ENCODE measurements at regions not wholly inside any gene's neighbourhood (a gene's known extent, or its start where the extent isn't known, plus 50 kb on each side); places are given as distances from the start of the nearest gene placed in this dataset.
A peak's percentile ranks its signal among the peaks of the same experiment; 100 is the strongest.
"Not testable (repeated sequence)": the region's sequence is repeated elsewhere in the genome, so short reads cannot be mapped to it uniquely, and the experiment has no call there.

DNA sequence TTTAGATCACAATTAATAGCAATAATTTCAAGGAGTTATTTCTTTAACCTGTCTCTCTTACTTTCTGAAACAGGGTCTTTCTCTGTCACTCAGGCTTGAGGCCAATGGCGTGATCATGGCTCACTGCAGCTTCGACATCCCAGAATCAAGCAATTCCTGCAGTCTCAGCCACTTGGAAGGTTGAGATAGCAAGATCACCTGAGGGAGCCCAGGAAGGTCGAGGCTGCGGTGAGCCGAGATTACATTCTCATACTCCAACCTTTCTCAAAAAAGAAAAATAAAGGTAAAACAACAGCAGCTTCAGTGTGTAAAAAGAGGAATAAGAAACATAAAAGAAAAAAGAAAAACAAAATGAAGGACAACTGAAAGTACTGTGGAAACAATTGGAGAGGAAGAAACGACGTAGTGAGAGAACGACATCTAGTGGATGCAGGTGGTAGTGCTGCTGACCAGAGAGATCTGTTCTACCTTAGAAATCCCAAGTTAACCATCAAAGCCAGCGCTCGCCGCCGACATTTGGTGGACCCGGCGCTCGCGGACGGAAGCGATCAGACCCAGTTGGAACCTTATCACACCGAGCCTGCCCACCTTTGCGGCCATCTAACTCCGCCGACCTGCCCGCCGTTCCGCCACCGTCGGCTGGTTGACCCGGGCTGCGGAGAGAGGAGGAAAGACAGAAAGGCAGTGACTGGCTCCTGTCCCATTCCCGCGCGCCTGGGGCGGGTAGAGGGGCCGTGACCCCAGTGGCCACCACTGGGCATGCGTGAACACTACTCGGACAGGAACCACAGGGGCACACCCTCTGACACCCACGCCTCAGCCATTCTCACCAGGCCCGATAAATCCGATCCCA, 196.1 kb downstream of the ALG10 start:
- Mint-ChIP-seq H3K4me3 (ENCODE audit: unreplicated experiment) (peak overlapping the region; percentile 59), H3K36me3 (ENCODE audit: insufficient read depth, unreplicated experiment) (no peaks in the 10 kb centered on the region), H3K27me3 (ENCODE audit: insufficient read depth, unreplicated experiment) (no peaks in the 10 kb centered on the region), H3K27ac (ENCODE audit: low read depth, unreplicated experiment) (peak overlapping the region; percentile 72), H3K4me1 (ENCODE audit: insufficient read depth, unreplicated experiment) (peaks cover 8% of the 10 kb centered on the region), H3K9me3 (ENCODE audit: unreplicated experiment) (peaks cover 10% of the 10 kb centered on the region)
- TF ChIP-seq, protein P1, sequence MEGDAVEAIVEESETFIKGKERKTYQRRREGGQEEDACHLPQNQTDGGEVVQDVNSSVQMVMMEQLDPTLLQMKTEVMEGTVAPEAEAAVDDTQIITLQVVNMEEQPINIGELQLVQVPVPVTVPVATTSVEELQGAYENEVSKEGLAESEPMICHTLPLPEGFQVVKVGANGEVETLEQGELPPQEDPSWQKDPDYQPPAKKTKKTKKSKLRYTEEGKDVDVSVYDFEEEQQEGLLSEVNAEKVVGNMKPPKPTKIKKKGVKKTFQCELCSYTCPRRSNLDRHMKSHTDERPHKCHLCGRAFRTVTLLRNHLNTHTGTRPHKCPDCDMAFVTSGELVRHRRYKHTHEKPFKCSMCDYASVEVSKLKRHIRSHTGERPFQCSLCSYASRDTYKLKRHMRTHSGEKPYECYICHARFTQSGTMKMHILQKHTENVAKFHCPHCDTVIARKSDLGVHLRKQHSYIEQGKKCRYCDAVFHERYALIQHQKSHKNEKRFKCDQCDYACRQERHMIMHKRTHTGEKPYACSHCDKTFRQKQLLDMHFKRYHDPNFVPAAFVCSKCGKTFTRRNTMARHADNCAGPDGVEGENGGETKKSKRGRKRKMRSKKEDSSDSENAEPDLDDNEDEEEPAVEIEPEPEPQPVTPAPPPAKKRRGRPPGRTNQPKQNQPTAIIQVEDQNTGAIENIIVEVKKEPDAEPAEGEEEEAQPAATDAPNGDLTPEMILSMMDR (IDR thresholded peaks at IDR 0.05; ENCODE audit: unreplicated experiment) = peak; percentile 77
- BruUV-seq (replicated peaks) = no TSS peak
- CTCF ChIA-PET = interaction anchor here (0.6 to 1.2 kb wide), 17 partner anchors 10 to 1227 kb away, joined by 3 to 20 read pairs (median 4); no protein-coding TSS in a partner anchor
- POLR2A ChIA-PET = no interaction called here
- intact Hi-C loops (cut with micrococcal nuclease) = loop anchor here (1.0 to 2.0 kb wide), 3 partner anchors 95 to 406 kb away; no protein-coding TSS in a partner anchor
- DNase-seq (ENCODE audit: unreplicated experiment) = peak; percentile 50

DNA sequence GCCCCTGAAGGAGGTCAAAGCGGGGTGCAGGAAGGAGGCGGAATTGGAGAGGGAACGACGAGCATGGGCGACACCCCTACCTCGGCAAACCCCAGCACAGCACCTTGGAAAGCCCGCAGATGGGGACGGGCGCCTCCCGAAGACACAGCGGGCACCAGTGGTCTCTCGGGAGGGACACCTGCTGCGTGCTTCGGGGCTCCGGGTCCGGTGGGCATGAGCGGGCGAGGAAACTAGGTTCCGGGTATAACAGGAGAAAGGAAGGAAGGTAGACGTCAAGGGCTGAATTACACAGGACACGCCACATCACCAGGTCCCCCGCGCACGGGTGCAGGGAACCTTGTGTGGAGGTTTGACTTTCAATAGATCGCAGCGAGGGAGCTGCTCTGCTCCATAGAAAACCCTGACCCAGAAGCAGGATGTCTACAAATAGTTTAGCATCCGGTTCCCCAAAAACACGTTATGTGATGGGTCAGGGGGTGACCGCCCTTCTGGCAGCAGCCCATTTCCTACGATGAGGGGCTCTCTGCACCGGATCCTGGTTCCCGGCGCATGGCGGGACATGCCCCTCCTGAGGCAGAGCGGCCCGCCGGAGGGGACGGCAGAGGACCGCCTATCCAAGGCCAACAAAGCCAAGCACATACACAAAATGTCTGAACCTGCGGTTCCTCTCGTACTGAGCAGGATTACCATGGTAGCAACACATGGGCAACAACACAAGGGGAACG, 196.9 kb downstream of the ALG10 start:
- ChIA-PET POLR2A (no interaction called here), CTCF (interaction anchor here (0.7 to 1.6 kb wide), 3 partner anchors 11 to 500 kb away, joined by 3 to 8 read pairs (median 4); no protein-coding TSS in a partner anchor)
- H3K9me3 Mint-ChIP-seq (ENCODE audit: unreplicated experiment) = peaks cover 10% of the 10 kb centered on the region
- intact Hi-C loops (cut with micrococcal nuclease) = loop anchor here (2.0 kb wide), 2 partner anchors 180 to 406 kb away; no protein-coding TSS in a partner anchor
- no peaks in the 10 kb centered on the region for H3K36me3 Mint-ChIP-seq (ENCODE audit: insufficient read depth, unreplicated experiment)
- TF ChIP-seq, protein P1 (IDR thresholded peaks at IDR 0.05; ENCODE audit: unreplicated experiment) = no peak
- H3K4me3 Mint-ChIP-seq (ENCODE audit: unreplicated experiment) = no peak overlapping the region
- DNase-seq (ENCODE audit: unreplicated experiment) = no peak
- no TSS peak for BruUV-seq (replicated peaks)
- H3K27ac Mint-ChIP-seq (ENCODE audit: low read depth, unreplicated experiment) = no peak overlapping the region
- no peaks in the 10 kb centered on the region for H3K27me3 Mint-ChIP-seq (ENCODE audit: insufficient read depth, unreplicated experiment)
- peaks cover 8% of the 10 kb centered on the region for H3K4me1 Mint-ChIP-seq (ENCODE audit: insufficient read depth, unreplicated experiment)

DNA sequence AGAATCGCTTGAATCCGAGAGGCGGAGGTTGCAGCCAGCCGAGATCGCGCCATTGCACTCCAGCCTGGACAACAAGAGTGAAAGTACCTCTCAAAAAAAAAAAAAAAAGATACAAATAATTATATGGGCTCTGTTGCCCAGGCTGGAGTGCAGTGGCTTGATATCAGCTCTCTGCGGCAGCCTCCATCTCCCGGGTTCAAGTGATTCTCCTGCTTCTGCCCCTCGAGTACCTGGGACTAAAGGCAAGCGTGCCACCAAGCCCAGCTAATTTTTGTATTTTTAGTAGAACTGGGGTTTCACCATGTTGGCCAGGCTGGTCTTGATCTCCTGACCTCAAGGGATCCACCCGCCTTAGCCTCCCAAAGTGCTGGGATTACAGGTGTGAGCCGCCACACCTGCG, 197.8 kb downstream of the ALG10 start:
- H3K9me3 Mint-ChIP-seq (ENCODE audit: unreplicated experiment); BruUV-seq (replicated peaks); DNase-seq (ENCODE audit: unreplicated experiment); H3K36me3 Mint-ChIP-seq (ENCODE audit: insufficient read depth, unreplicated experiment); H3K4me1 Mint-ChIP-seq (ENCODE audit: insufficient read depth, unreplicated experiment); H3K4me3 Mint-ChIP-seq (ENCODE audit: unreplicated experiment); H3K27ac Mint-ChIP-seq (ENCODE audit: low read depth, unreplicated experiment); intact Hi-C loops (cut with micrococcal nuclease); H3K27me3 Mint-ChIP-seq (ENCODE audit: insufficient read depth, unreplicated experiment); POLR2A ChIA-PET: not testable (repeated sequence)
- CTCF ChIA-PET = interaction anchor here (0.7 to 1.6 kb wide), 4 partner anchors 10 to 1464 kb away, joined by 3 to 8 read pairs (median 4); no protein-coding TSS in a partner anchor

DNA sequence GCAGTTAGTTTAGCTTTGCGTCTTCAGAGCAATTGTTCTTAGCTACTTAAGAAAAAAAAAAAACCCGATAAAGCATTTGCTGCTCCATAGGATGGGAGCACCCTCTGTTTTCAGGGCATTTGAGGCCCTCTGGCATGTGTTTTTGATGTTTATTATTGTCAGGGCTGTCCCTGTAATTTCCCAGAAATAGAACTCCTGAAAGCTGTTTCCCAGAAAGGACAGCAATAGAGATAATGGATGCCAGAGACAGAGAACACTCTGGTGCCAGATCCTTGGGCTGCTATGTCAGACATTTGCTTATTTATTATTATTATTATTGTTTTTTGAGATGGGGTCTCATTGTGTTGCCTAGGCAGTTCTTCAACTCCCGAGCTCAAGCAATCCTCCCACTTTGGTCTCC, 201.3 kb downstream of the ALG10 start:
- intact Hi-C loops (cut with micrococcal nuclease) = no loop called here
- H3K4me1 Mint-ChIP-seq (ENCODE audit: insufficient read depth, unreplicated experiment) = no peaks in the 10 kb centered on the region
- peaks cover 17% of the 10 kb centered on the region for H3K9me3 Mint-ChIP-seq (ENCODE audit: unreplicated experiment)
- CTCF ChIA-PET = interaction anchor here (1.1 to 2.3 kb wide), 2 partner anchors 101 to 190 kb away, joined by 3 to 9 read pairs; no protein-coding TSS in a partner anchor
- H3K36me3 Mint-ChIP-seq (ENCODE audit: insufficient read depth, unreplicated experiment) = no peaks in the 10 kb centered on the region
- H3K27me3 Mint-ChIP-seq (ENCODE audit: insufficient read depth, unreplicated experiment) = no peaks in the 10 kb centered on the region
- POLR2A ChIA-PET = no interaction called here
- H3K27ac Mint-ChIP-seq (ENCODE audit: low read depth, unreplicated experiment) = no peak overlapping the region
- no peak for DNase-seq (ENCODE audit: unreplicated experiment)
- no TSS peak for BruUV-seq (replicated peaks)
- TF ChIP-seq, protein P1 (IDR thresholded peaks at IDR 0.05; ENCODE audit: unreplicated experiment) = no peak
- H3K4me3 Mint-ChIP-seq (ENCODE audit: unreplicated experiment) = no peak overlapping the region

DNA sequence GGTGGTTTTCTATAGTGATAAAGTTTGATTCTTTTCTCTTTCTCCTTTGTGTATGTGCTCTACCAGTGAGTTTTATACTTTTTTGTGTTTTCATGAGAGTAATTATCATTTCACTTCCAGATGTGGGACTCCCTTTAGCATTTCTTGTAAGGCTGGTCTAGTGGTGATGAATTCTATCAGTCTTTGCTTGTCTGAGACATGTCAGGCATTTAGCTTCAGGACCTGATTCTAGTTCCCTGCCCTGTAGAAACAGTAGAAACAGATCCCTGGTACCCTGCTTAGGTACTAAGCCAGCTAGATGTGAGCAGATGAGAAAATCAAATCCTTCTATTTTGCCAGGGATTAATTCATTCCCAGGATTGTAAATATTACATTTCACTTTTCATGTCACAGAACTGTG, 203.7 kb downstream of the ALG10 start:
- BruUV-seq (replicated peaks); H3K4me3 Mint-ChIP-seq (ENCODE audit: unreplicated experiment); H3K36me3 Mint-ChIP-seq (ENCODE audit: insufficient read depth, unreplicated experiment); H3K27me3 Mint-ChIP-seq (ENCODE audit: insufficient read depth, unreplicated experiment); intact Hi-C loops (cut with micrococcal nuclease); H3K4me1 Mint-ChIP-seq (ENCODE audit: insufficient read depth, unreplicated experiment); CTCF ChIA-PET; DNase-seq (ENCODE audit: unreplicated experiment); POLR2A ChIA-PET; H3K27ac Mint-ChIP-seq (ENCODE audit: low read depth, unreplicated experiment): not testable (repeated sequence)
- H3K9me3 Mint-ChIP-seq (ENCODE audit: unreplicated experiment) = peaks cover 17% of the 10 kb centered on the region

DNA sequence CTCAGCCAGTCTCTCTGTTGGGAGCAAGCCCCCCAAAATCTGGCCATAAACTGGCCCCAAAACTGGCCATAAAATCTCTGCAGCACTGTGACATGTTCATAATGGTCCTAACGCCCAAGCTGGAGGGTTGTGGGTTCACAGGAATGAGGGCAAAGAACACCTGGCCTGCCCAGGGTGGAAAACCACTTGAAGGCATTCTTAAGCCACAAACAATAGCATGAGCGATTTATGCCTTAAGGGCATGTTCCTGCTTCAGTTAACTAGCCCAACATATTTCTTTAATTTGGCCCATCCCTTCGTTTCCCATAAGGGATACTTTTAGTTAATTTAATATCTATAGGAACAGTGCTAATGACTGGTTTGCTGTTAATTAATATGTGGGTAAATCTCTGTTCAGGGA, 205.8 kb downstream of the ALG10 start:
- DNase-seq (ENCODE audit: unreplicated experiment) = not testable (repeated sequence)

More for the DNA sequence above, 205.8 kb downstream of the ALG10 start:
- H3K27ac Mint-ChIP-seq (ENCODE audit: low read depth, unreplicated experiment); H3K27me3 Mint-ChIP-seq (ENCODE audit: insufficient read depth, unreplicated experiment); H3K4me3 Mint-ChIP-seq (ENCODE audit: unreplicated experiment); intact Hi-C loops (cut with micrococcal nuclease); H3K36me3 Mint-ChIP-seq (ENCODE audit: insufficient read depth, unreplicated experiment); H3K4me1 Mint-ChIP-seq (ENCODE audit: insufficient read depth, unreplicated experiment); BruUV-seq (replicated peaks); POLR2A ChIA-PET: not testable (repeated sequence)
- H3K9me3 Mint-ChIP-seq (ENCODE audit: unreplicated experiment) = peaks cover 17% of the 10 kb centered on the region
- CTCF ChIA-PET = interaction anchor here (1.1 to 2.8 kb wide), 2 partner anchors 10 to 16 kb away, joined by 3 to 13 read pairs; no protein-coding TSS in a partner anchor

Measured in MCF 10A (cell line).